HepG2 (cell line): ENCODE measurements at regions not wholly inside any gene's neighbourhood (a gene's known extent, or its start where the extent isn't known, plus 50 kb on each side); places are given as distances from the start of the nearest gene placed in this dataset.

ENCODE experiments used
- ATAC-seq: fragments of 200-7000 bp; cut with Tn5 transposase; 3 replicates; pipeline ENCODE4 v1.9.1; 2020; ENCODE audit warnings: mild to moderate bottlenecking, moderate library complexity
- BruUV-seq: library from RNA; stranded (reverse); fragments of 400-500 nt; replicated peaks from 2 replicates; lab custom pipeline; 2021; lab: Mats Ljungman, UMichigan
- CTCF ChIA-PET: fragments of 300-600 bp; formaldehyde crosslinking; extraction: SDS; loops from one replicate; lab custom pipeline; 2021; ENCODE audit warnings: low total read pairs, inconsistent platforms, low intra/inter-chr PET ratio; lab: Yijun Ruan, JAX
- POLR2A ChIA-PET: fragments of 350-600 bp; sonication (Branson Sonifier 250); formaldehyde crosslinking; loops from one replicate; lab custom pipeline; 2020; ENCODE audit warnings: antibody characterized with exemption, inconsistent platforms; lab: Yijun Ruan, JAX
- DNase-seq: peaks from one replicate; pipeline ENCODE4 v3.0.0-alpha.2; 2015; ENCODE audit warnings: low spot score
- FAIRE-seq: peaks from 3 replicates; lab custom pipeline; 2011; peaks lifted over from hg19 to GRCh38; lab: Jason Lieb, UNC
- H2AFZ ChIP-seq: one replicate; pipeline ENCODE4 v1.6.1; 2011; ENCODE audit warnings: low read length, inconsistent platforms
- H3K27ac ChIP-seq: fragments of 300-600 bp; 3 replicates; pipeline ENCODE4 v1.8.0; 2011; ENCODE audit warnings: mixed run types, mild to moderate bottlenecking, mixed read lengths, low read length, inconsistent platforms; ENCODE audit not compliant: insufficient read depth; ENCODE audit errors: extremely low read length
- H3K27me3 ChIP-seq, 2 experiments: fragments of 200-600 bp in 1 of 2; 2 replicates in 1 of 2; 3 replicates in 1 of 2; pipeline versions ENCODE4 v1.6.0 to v1.8.0; 2011; ENCODE audit warnings: low read length in 2 of 2, mild to moderate bottlenecking in 2 of 2, moderate library complexity in 2 of 2, inconsistent platforms in 1 of 2; ENCODE audit not compliant: insufficient read depth in 2 of 2, control insufficient read depth in 1 of 2
- H3K36me3 ChIP-seq, 2 experiments: fragments of 200-600 bp in 1 of 2; replicated peaks in 1 of 2; 2 replicates in 1 of 2; 3 replicates in 1 of 2; pipeline versions ENCODE4 v1.5.1 to v1.8.0; 2011; ENCODE audit warnings: low read length in 2 of 2, inconsistent platforms in 1 of 2; ENCODE audit not compliant: insufficient read depth in 2 of 2, control insufficient read depth in 1 of 2
- H3K4me1 ChIP-seq: 2 replicates; pipeline ENCODE4 v1.5.1; 2012; ENCODE audit warnings: low read length, inconsistent platforms; ENCODE audit not compliant: insufficient read depth
- H3K4me2 ChIP-seq: 2 replicates; pipeline ENCODE4 v1.6.0; 2011; ENCODE audit warnings: low read depth, low read length, inconsistent platforms
- H3K4me3 ChIP-seq, 3 experiments: fragments of 200-600 bp in 1 of 3; sonication (generic), shearing (Covaris generic) in 1 of 3; replicated peaks in 1 of 3; 2 replicates each; pipeline ENCODE4 v1.5.1; 2011 to 2016; ENCODE audit warnings: low read length in 3 of 3, inconsistent platforms in 2 of 3, low read depth in 2 of 3, mild to moderate bottlenecking in 2 of 3, control low read depth in 1 of 3, mixed read lengths in 1 of 3; ENCODE audit not compliant: insufficient read depth in 1 of 3
- H3K79me2 ChIP-seq: one replicate; pipeline ENCODE4 v1.6.1; 2011; ENCODE audit warnings: low read length, inconsistent platforms; ENCODE audit not compliant: insufficient read depth
- H3K9ac ChIP-seq: 2 replicates; pipeline ENCODE4 v1.6.0; 2011; ENCODE audit warnings: mild to moderate bottlenecking, low read depth, low read length, inconsistent platforms; ENCODE audit not compliant: insufficient read depth
- H3K9me3 ChIP-seq: 2 replicates; pipeline ENCODE4 v1.5.1; 2012; ENCODE audit warnings: mild to moderate bottlenecking, low read length
- H4K20me1 ChIP-seq: 2 replicates; pipeline ENCODE4 v1.6.0; 2011; ENCODE audit warnings: inconsistent platforms, mild to moderate bottlenecking, low read length, moderate library complexity; ENCODE audit not compliant: insufficient read depth
- ARID5B ChIP-seq: IDR thresholded peaks from 2 replicates; pipeline ENCODE4 v1.4.0; 2020; ENCODE audit warnings: mild to moderate bottlenecking, missing genetic modification reagents
- BCL6 ChIP-seq: IDR thresholded peaks from 2 replicates; pipeline ENCODE4 v1.6.1; 2016; ENCODE audit warnings: missing genetic modification reagents, missing compliant biosample characterization
- FOSL2 ChIP-seq: sonication (generic); formaldehyde crosslinking; IDR thresholded peaks from 2 replicates; pipeline ENCODE4 v1.4.0; 2020; ENCODE audit warnings: missing genetic modification reagents
- RBAK ChIP-seq: sonication (generic); formaldehyde crosslinking; IDR thresholded peaks from 2 replicates; pipeline ENCODE4 v1.5.1; 2020; ENCODE audit warnings: mild to moderate bottlenecking, missing genetic modification reagents
- ZNF75D ChIP-seq: sonication (generic); formaldehyde crosslinking; IDR thresholded peaks from 2 replicates; pipeline ENCODE4 v1.8.1; 2023; ENCODE audit warnings: missing genetic modification reagents, mild to moderate bottlenecking, borderline replicate concordance
- WGBS: methylation state at CpG from one replicate; pipeline ENCODE4 v1.1.6; 2017; ENCODE audit warnings: low lambda C conversion rate; 5-methylcytosine and 5-hydroxymethylcytosine counted together
- in situ Hi-C: cut with HindIII; loops from 2 replicates; pipeline ENCODE4 v1.10.0; 2017; ENCODE audit warnings: low pct_unique_long_range_greater_than_20kb; ENCODE audit not compliant: extremely low pct_ligation_motif_present
- intact Hi-C: fragments of 100-400 bp; cut with micrococcal nuclease; formaldehyde crosslinking; loops from one replicate; pipeline ENCODE4 v1.10.0; 2022; ENCODE audit not compliant: unreplicated experiment

GRCh38 chr9:124202447-124202971 is 55.2 kb upstream of the NEK6 start:
- peak overlapping the region; percentile 29; the same call in 1 of the 2 replicates for H3K4me2 ChIP-seq
- intact Hi-C loops: no loop called here
- H3K36me3 ChIP-seq: no peaks in the 10 kb centered on the region
- no peak for TF ChIP-seq ZNF75D (CRISPR knock-in tag)
- TF ChIP-seq ARID5B (CRISPR knock-in tag): 0 out of 2 replicates have a peak, but pooled peaks have one; percentile 24
- no peak for TF ChIP-seq RBAK
- TF ChIP-seq FOSL2 (CRISPR knock-in tag): peak; percentile 69
- peak; percentile 52; the same call in 1 of the 2 replicates for TF ChIP-seq BCL6
- TF ChIP-seq, all 625 proteins: peak for 3
- no peak for FAIRE-seq
- peaks cover 0 to 30% of the 10 kb centered on the region in 2 experiments; a peak in 3 of 5 replicates for H3K27me3 ChIP-seq
- WGBS: 24% methylated on average over 3 of the region's 5 CpGs
- POLR2A ChIA-PET: no interaction called here
- no peak overlapping the region for H3K4me3 ChIP-seq
- H2AFZ ChIP-seq: no peak overlapping the region
- no peaks in the 10 kb centered on the region for H3K79me2 ChIP-seq
- CTCF ChIA-PET: no interaction called here
- H3K9ac ChIP-seq: no peak overlapping the region
- H4K20me1 ChIP-seq: no peaks in the 10 kb centered on the region
- in situ Hi-C loops: no loop called here
- H3K9me3 ChIP-seq: no peaks in the 10 kb centered on the region
- no peak for DNase-seq
- peaks cover 10% of the 10 kb centered on the region; the same call in 1 of the 2 replicates for H3K4me1 ChIP-seq
- no peak overlapping the region for H3K27ac ChIP-seq
- BruUV-seq: no TSS peak
- ATAC-seq: peak; percentile 59; the same call in 2 of the 3 replicates
